Sigmoid colon (tissue), 4 donors: ENCODE measurements at regions not wholly inside any gene's neighbourhood (a gene's known extent, or its start where the extent isn't known, plus 50 kb on each side); places are given as distances from the start of the nearest gene placed in this dataset.

Source experiments
- EP300 ChIP-seq, 4 donors: sonication (generic); formaldehyde crosslinking; IDR thresholded peaks; one replicate each; pipeline ENCODE4 v1.6.1; 2017; ENCODE audit warnings: antibody characterized with exemption in 4 of 4
- POLR2A ChIP-seq, 2 donors: fragments of 450-650 bp; IDR thresholded peaks; one replicate each; pipeline ENCODE4 v1.6.1; 2016; ENCODE audit warnings: antibody characterized with exemption in 2 of 2, mild to moderate bottlenecking in 2 of 2, moderate library complexity in 2 of 2
- POLR2AphosphoS5 ChIP-seq, 4 donors: sonication (generic); formaldehyde crosslinking; IDR thresholded peaks; one replicate each; pipeline ENCODE4 v1.6.1; 2017; ENCODE audit warnings: antibody characterized with exemption in 4 of 4
- TF ChIP-seq, protein P1 (sequence below), 4 experiments: fragments of 450-650 bp in 3 of 4; fragments of 200-600 bp in 1 of 4; IDR thresholded peaks; one replicate each; pipeline ENCODE4 v1.5.1; 2016 to 2019; ENCODE audit warnings: antibody characterized with exemption in 4 of 4, mild to moderate bottlenecking in 3 of 4, moderate library complexity in 2 of 4

DNA sequence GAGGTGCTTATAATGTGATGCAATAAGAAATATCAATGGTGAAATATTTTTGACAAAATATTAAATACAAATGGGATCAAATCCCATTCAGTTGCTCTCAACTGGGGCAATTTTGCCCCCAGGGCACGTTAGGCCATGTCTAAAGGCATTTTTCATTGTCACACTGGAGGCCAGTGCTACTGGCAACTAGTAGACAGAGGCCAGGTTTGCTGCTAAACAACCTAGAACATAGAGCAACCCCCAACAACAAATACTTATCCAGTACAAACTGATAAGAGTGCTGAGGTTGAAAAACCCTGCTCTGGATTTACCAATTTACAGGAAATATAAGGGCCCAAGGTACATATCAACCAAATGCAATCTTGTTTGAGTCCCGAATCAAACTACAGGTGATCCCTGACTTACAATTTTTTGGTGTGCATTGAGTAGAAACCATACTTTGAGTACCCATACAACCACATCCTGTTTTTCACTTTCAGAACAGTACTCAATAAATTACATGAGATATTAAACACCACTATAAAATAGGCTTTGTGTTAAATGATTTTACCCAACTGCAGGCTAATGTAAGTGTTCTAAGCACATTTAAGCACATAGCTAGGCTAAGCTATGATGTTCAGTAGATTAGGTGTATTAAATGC lies 237.5 kb downstream of the HNRNPD start:
- TF ChIP-seq, protein P1, sequence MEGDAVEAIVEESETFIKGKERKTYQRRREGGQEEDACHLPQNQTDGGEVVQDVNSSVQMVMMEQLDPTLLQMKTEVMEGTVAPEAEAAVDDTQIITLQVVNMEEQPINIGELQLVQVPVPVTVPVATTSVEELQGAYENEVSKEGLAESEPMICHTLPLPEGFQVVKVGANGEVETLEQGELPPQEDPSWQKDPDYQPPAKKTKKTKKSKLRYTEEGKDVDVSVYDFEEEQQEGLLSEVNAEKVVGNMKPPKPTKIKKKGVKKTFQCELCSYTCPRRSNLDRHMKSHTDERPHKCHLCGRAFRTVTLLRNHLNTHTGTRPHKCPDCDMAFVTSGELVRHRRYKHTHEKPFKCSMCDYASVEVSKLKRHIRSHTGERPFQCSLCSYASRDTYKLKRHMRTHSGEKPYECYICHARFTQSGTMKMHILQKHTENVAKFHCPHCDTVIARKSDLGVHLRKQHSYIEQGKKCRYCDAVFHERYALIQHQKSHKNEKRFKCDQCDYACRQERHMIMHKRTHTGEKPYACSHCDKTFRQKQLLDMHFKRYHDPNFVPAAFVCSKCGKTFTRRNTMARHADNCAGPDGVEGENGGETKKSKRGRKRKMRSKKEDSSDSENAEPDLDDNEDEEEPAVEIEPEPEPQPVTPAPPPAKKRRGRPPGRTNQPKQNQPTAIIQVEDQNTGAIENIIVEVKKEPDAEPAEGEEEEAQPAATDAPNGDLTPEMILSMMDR (IDR thresholded peaks at IDR 0.05): no peak
- TF ChIP-seq POLR2AphosphoS5 (IDR thresholded peaks at IDR 0.05): no peak
- no peak for TF ChIP-seq EP300 (IDR thresholded peaks at IDR 0.05)
- TF ChIP-seq POLR2A (IDR thresholded peaks at IDR 0.05): no peak
